Small intestine (tissue), 7 donors: ENCODE measurements at regions not wholly inside any gene's neighbourhood (a gene's known extent, or its start where the extent isn't known, plus 50 kb on each side); places are given as distances from the start of the nearest gene placed in this dataset.

Source experiments
- DNase-seq, 2 donors: peaks; one replicate each; pipeline versions ENCODE4 v3.0.0 to v3.0.0-alpha.2; 2013
- FAIRE-seq: peaks from 2 replicates; lab custom pipeline; 2012; peaks lifted over from hg19 to GRCh38; lab: Jason Lieb, UNC
- H3K27ac ChIP-seq, 3 donors: one replicate each; pipeline ENCODE4 v1.5.1; 2013; ENCODE audit warnings: low read length in 2 of 3, mild to moderate bottlenecking in 2 of 3, control low read depth in 1 of 3, inconsistent platforms in 1 of 3, low read depth in 1 of 3, moderate library complexity in 1 of 3
- H3K27me3 ChIP-seq, 3 donors: one replicate each; pipeline ENCODE4 v1.6.1; 2013; ENCODE audit warnings: low read length in 3 of 3, inconsistent platforms in 1 of 3; ENCODE audit not compliant: control insufficient read depth in 3 of 3, insufficient read depth in 3 of 3
- H3K36me3 ChIP-seq, 3 donors: one replicate each; pipeline ENCODE4 v1.6.1; 2013; ENCODE audit warnings: low read length in 3 of 3, inconsistent platforms in 1 of 3, low read depth in 1 of 3, mild to moderate bottlenecking in 1 of 3, moderate library complexity in 1 of 3; ENCODE audit not compliant: control insufficient read depth in 3 of 3, insufficient read depth in 2 of 3
- H3K4me1 ChIP-seq, 3 donors: one replicate each; pipeline ENCODE4 v1.6.1; 2013; ENCODE audit warnings: low read length in 2 of 3, inconsistent platforms in 1 of 3, low read depth in 1 of 3, mild to moderate bottlenecking in 1 of 3, moderate library complexity in 1 of 3; ENCODE audit not compliant: control insufficient read depth in 3 of 3, insufficient read depth in 2 of 3
- H3K4me3 ChIP-seq, 3 donors: one replicate each; pipeline ENCODE4 v1.5.1; 2013; ENCODE audit warnings: low read length in 3 of 3, control low read depth in 1 of 3, inconsistent platforms in 1 of 3, low read depth in 1 of 3, mild to moderate bottlenecking in 1 of 3, moderate library complexity in 1 of 3
- H3K9me3 ChIP-seq, 2 donors: one replicate each; pipeline ENCODE4 v1.6.1; 2013; ENCODE audit warnings: low read depth in 1 of 2, low read length in 1 of 2; ENCODE audit not compliant: control insufficient read depth in 2 of 2, insufficient read depth in 1 of 2
- WGBS, 3 donors: extraction: QIAGEN DNeasy Blood & Tissue Kit; methylation state at CpG; one replicate each; pipeline ENCODE4 v1.1.7; 2013; 5-methylcytosine and 5-hydroxymethylcytosine counted together
- donor health status: healthy with polysubstance abuse.
- donor health status: control.
- donor health status: control.
- donor health status: Bipolar disorder and iron deficiency.
- donor health status: healthy.

DNA sequence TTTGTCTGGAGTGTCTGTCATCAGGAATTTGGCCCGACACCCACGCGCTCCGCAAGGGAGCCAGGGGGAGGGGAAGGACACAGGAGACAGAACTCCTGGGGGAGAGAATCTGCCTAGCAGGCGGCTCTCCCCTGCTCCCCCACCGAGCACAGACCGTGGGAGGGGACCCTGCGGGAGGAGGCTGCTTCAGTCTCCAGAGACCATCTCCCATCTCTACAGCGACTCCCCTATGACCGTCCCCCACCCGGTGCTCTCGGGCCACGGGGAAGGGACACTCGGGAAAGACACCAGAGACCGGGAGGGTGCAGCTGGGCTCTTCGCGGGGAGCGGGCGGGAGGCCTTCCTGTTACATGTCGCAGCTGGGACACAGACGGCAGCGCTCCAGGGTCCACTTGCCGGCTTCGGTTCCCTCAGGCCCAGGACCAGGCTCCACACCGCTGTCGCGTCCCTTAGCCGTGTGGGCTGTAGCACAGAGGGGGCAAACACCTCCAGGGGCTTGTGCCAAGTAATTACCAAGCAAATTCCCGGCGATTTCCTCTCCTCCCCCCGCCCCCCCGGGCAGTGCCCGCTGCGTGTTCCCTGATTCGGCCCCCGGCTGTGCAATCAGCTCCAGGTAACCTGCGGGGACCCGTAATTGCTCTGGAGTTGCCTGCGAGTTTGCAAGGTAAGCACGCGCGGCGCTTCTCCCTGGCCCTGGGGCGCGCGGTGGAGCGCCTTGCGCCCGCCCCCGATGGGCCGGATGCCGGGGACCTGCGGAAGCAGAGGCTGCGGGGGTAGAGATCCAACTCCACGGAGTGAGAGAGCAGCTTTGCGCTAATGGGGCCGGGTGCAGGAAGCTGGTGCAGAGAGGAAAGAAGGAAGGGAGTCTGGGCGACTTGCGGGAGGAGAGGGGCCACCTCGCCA is 155.1 kb upstream of the CADM1 start:
- Histone ChIP-seq H3K4me1 (no peaks in the 10 kb centered on the region), H3K4me3 (peak overlapping the region in 2 of 3 donors; percentile 21 to 25), H3K27ac (no peak overlapping the region), H3K36me3 (peaks cover 0 to 2% (median 0%) of the 10 kb centered on the region in 3 donors), H3K27me3 (peaks cover 0 to 43% (median 6%) of the 10 kb centered on the region in 3 donors), H3K9me3 (no peaks in the 10 kb centered on the region)
- WGBS, 3 donors: 5 to 16% (median 13%) methylated on average over 59 to 60 of the region's 60 CpGs
- peak; percentile 33 to 34 for DNase-seq
- no peak for FAIRE-seq

DNA sequence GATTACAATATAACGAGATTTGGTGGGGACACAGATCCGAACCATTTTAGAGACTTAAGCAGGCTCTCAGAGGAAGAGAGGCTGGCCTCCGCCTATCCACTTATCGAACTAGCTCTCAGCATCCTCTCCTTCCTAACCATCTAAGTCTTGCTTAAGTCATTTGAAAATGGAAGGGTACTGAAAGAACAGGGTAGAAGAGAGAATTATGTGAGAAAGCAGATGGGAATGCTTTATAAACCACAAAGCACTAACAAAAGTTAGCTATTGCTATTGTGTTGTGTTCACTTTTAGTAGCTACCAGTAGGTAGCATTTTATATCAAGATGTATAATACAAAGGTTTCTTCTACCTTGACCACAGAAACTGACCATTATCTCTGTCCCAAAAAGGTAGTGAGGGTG is 153.4 kb upstream of the CADM1 start:
- 91 to 96% (median 92%) methylated on average over 4 of the region's 4 CpGs for WGBS, 3 donors
- Histone ChIP-seq H3K36me3 (peaks cover 0 to 2% (median 0%) of the 10 kb centered on the region in 3 donors), H3K9me3 (no peaks in the 10 kb centered on the region), H3K4me1 (no peaks in the 10 kb centered on the region), H3K27ac (no peak overlapping the region), H3K4me3 (no peak overlapping the region), H3K27me3 (peaks cover 0 to 49% (median 6%) of the 10 kb centered on the region in 3 donors)
- FAIRE-seq (no peak), DNase-seq (no peak)

DNA sequence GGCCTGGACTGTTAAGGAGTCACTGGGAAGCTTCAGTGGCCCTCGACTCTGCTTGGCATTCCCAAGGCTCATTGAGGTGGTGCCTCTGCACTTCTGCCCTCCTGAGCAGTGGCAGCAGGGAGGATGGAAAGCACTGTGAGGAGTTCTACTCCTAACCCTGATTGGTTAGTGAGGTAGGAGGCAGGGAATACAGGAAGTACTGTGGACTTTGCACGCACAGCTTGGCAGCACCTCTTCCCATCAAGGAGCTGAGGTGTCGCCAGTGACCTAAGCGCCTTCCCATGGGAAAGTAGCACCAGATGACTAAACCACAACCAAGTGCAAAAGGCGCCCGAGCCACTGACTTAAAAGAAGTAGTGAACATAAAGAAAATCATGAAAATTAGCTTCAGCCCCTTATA is 152.5 kb upstream of the CADM1 start:
- DNase-seq (peak; percentile 37 to 92), FAIRE-seq (no peak)
- 15 to 44% (median 38%) methylated on average over 6 of the region's 6 CpGs for WGBS, 3 donors
- no peaks in the 10 kb centered on the region for H3K36me3 ChIP-seq
- H3K27ac ChIP-seq: no peak overlapping the region
- no peaks in the 10 kb centered on the region for H3K4me1 ChIP-seq
- no peak overlapping the region for H3K4me3 ChIP-seq
- no peaks in the 10 kb centered on the region for H3K9me3 ChIP-seq
- H3K27me3 ChIP-seq: peaks cover 0 to 51% (median 6%) of the 10 kb centered on the region in 3 donors

DNA sequence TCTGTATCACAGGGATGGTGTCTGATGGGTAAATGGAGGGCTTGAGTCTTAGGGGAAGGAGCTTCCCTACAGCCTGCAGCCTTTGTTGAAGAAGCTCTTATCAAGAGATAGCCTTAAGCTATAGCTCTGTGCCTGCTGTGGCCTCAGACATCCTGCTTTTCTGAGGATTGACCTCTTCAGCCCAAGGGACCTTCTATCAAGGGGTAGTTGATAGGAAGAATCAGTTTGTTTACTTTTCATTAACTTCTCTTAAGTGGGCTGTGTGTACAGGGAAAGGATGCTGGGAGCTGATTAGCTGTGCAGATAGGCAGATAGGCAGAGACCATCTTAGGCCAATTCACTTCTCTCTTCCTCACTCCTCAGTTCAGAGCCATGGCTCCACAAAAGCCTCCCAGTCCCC is 151.8 kb upstream of the CADM1 start:
- FAIRE-seq (no peak), DNase-seq (no peak)
- Histone ChIP-seq H3K4me1 (no peaks in the 10 kb centered on the region), H3K27ac (no peak overlapping the region), H3K27me3 (peaks cover 0 to 50% (median 6%) of the 10 kb centered on the region in 3 donors), H3K36me3 (no peaks in the 10 kb centered on the region), H3K4me3 (no peak overlapping the region), H3K9me3 (no peaks in the 10 kb centered on the region)

DNA sequence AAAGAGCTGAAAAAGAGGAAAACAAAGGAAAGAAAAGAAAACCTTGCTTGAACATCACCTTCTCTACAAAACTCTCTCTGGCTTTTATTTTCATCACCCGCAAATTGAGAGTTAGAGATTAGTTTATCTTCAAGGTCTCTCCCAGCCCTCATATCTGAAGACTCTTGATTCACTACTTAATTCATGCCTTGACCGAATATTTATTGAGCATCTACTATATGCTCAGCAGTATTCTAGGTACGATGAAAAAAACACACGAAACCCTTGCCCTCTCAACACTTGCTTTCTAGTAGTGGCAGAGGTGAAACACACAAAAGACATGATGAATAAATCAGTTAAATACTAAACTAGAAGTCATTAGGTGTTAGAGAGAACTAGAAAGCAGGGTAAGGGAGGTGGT is 150.6 kb upstream of the CADM1 start:
- no peak for FAIRE-seq
- peaks cover 0 to 42% (median 2%) of the 10 kb centered on the region in 3 donors for H3K27me3 ChIP-seq

DNA sequence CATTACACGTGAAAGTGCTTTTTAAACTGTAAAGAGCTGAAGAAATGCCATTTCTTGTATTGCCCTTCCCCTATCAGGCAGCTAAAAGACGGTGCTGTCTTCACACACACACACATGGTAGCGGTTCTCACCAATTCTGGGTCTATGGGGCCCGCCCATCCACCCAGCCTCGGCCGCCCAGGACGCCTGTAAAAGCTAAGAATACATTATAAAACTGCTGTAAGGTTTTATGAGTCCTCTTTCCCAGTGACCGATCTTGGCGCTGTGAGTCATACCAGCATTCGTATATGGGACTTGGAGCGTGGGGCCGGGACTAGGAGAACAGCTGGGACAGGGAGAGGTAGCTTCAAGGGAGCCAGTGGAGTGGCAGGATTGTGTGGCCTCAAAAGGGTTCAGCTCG is 149.7 kb upstream of the CADM1 start:
- 55 to 82% (median 69%) methylated on average over 13 of the region's 13 CpGs for WGBS, 3 donors
- no peaks in the 10 kb centered on the region for H3K4me1 ChIP-seq
- peaks cover 0 to 36% (median 0%) of the 10 kb centered on the region in 3 donors for H3K27me3 ChIP-seq
- H3K36me3 ChIP-seq: no peaks in the 10 kb centered on the region
- FAIRE-seq (no peak), DNase-seq (peak; percentile 31 to 51)
- H3K4me3 ChIP-seq: no peak overlapping the region
- no peaks in the 10 kb centered on the region for H3K9me3 ChIP-seq
- H3K27ac ChIP-seq: no peak overlapping the region

More for the DNA sequence above, 150.6 kb upstream of the CADM1 start:
- Histone ChIP-seq H3K4me3 (no peak overlapping the region), H3K27ac (no peak overlapping the region), H3K9me3 (no peaks in the 10 kb centered on the region), H3K4me1 (no peaks in the 10 kb centered on the region), H3K36me3 (no peaks in the 10 kb centered on the region)
- WGBS, 3 donors: 90 to 96% (median 95%) methylated on average over 4 of the region's 4 CpGs
- DNase-seq: no peak

DNA sequence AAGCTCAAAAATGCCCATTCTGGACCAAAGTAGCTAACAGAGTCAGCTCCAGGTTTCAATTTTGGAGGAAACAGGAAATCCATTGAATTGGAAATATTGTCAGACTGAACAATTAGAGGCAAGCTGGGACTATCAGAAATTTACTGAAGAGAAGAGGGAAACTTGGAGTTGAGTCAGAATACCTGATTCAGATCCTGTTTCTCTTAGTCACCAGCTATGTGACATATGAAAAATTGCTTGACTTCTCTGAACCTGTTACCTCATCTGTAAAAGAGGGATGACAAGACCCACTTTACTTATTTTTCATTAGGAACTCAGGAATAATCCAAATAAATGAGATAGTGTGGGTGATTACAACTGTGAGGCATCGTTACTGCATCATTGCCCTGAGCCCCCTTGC is 148.9 kb upstream of the CADM1 start:
- no peak overlapping the region for H3K27ac ChIP-seq
- FAIRE-seq (no peak), DNase-seq (no peak)
- no peaks in the 10 kb centered on the region for H3K9me3 ChIP-seq
- peaks cover 0 to 28% (median 0%) of the 10 kb centered on the region in 3 donors for H3K27me3 ChIP-seq
- no peak overlapping the region for H3K4me3 ChIP-seq
- WGBS, 3 donors: 83 to 100% (median 96%) methylated on average over 1 of the region's 1 CpG
- no peaks in the 10 kb centered on the region for H3K4me1 ChIP-seq
- H3K36me3 ChIP-seq: no peaks in the 10 kb centered on the region

DNA sequence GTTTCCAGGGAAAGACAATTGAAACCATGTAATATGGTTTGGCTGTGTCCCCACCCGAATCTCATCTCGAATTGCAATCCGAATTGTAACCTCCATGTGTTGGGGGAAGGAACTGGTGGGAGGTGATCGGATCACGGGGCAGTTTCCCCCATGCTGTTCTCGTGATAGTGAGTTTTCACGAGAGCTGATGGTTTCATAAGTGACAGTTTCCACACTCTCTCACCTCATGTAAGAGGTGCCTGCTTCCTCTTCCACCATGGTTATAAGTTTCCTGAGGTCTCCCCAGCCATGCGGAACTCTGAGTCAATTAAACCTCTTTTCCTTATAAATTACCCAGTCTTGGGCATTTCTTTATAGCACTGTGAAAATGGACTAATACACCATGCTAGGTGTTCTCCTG is 148.3 kb upstream of the CADM1 start:
- peaks cover 0 to 26% (median 0%) of the 10 kb centered on the region in 3 donors for H3K27me3 ChIP-seq
- FAIRE-seq: no peak
- no peak overlapping the region for H3K27ac ChIP-seq
- H3K4me3 ChIP-seq: no peak overlapping the region
- no peaks in the 10 kb centered on the region for H3K4me1 ChIP-seq
- H3K36me3 ChIP-seq: no peaks in the 10 kb centered on the region
- no peak for DNase-seq
- 65 to 79% (median 78%) methylated on average over 8 of the region's 8 CpGs for WGBS, 3 donors
- H3K9me3 ChIP-seq: no peaks in the 10 kb centered on the region
